ENCODE measurements at regions not wholly inside any gene's neighbourhood (a gene's known extent, or its start where the extent isn't known, plus 50 kb on each side); places are given as distances from the start of the nearest gene placed in this dataset.

DNA sequence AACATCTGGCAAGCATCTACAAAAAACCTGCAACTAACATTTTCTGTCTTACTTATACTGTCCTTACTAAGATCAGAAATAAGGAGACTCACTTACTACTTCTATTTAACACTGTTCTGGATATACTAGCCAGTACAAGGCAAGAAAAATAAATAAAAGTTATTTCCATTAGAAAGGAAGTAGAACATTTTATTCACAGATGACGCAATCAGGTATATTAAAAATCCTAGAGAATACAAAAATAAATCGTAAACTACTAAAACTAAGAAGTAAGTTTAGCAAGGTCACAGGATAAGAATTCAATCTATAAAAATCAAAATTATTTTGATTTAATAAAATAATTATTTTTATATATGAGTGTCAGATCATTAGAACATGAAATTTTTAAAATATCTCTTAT, 264.6 kb downstream of the BARHL2 start:
- ATAC-seq (ENCODE audit: poor library complexity) (no peak), DNase-seq (no peak)
- intact Hi-C loops (cut with DNase I) = no loop called here

DNA sequence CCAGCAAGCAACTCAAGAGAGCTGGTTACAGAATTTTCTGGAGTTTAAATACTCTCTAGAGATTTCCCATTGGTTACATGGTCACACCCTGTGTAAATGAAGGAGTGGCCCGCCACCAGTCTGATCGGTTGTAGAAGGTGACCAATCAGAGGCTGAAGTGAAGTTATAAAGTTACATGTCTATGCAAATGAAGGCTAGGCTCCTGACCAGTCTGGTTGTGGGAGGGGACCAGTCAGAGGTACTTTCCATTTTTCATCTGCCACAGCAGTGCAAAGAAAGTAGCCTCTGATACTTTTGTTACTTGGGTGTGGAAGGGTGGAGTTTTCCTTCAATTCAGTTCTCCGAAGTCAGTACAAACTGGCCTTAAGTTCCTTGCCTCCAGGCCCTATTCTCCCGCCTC, 273.7 kb downstream of the BARHL2 start:
- ATAC-seq (ENCODE audit: poor library complexity) = no peak
- no peak for DNase-seq
- intact Hi-C loops (cut with DNase I) = no loop called here

- DNase-seq = no peak
- ATAC-seq (ENCODE audit: poor library complexity) = no peak
- intact Hi-C loops (cut with DNase I) = no loop called here
These were observed 281.8 kb downstream of the BARHL2 start for GRCh38 chr1:90435351-90435750.

DNA sequence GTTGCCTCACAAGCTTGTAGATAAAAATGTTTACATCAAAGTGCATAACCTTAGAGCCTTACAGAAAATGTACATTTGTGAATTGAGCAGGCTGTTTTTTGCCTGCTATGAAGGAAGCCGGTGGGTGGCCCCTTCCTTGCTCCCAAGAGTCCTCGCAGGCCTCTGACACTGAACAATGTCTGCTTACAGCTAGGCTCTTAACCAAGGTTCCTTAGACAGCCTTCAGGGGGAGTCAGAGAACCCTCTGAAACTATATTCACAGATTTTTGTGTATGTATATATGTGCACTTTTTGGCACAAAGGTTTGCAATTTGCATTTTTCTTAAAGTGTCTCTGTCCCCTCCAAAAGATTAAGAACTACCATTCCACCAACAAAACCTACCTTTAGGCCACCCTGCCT, 282.6 kb downstream of the BARHL2 start:
- ATAC-seq (ENCODE audit: poor library complexity) (no peak), DNase-seq (no peak)
- intact Hi-C loops (cut with DNase I) = no loop called here

DNA sequence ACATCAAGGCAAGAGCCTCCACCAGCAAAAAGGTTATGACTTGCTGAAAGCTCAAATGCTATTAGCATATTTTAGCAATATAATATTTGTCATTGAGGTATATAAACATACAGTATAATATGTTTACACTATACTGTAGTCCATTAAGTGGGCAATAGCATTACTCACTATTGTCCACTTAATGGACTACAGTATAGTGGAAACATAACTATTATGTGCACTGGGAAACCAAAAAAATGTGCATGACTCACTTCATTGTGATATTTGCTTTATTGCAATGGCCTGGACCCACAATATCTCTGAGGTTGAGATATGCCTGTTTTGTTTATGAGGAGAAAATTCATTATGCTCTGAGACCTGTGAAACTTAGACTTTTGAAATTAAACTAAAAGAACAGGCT, 300.0 kb downstream of the BARHL2 start:
- ATAC-seq (ENCODE audit: poor library complexity) (no peak), DNase-seq (no peak)
- intact Hi-C loops (cut with DNase I) = no loop called here

DNA sequence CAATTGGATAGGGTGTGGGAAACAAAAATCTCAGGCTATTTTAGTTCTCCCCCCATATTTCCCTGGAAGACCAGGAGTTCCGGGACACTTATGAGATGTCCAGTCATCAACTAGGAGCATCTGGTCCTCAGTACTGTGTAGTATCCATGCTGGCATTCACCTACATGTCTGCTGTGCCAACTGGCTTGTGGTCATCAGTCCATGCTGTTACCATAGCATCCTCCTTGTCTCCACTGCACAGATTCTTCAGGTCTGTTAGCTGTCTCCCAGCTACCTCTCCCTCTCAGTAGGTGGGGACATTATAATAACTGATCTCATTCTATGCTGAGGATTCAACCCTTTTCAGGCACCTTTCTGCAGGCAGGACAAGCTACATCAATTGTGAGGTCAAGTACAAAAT, 302.9 kb downstream of the BARHL2 start:
- intact Hi-C loops (cut with DNase I) = no loop called here
- no peak for DNase-seq
- ATAC-seq (ENCODE audit: poor library complexity) = no peak

DNA sequence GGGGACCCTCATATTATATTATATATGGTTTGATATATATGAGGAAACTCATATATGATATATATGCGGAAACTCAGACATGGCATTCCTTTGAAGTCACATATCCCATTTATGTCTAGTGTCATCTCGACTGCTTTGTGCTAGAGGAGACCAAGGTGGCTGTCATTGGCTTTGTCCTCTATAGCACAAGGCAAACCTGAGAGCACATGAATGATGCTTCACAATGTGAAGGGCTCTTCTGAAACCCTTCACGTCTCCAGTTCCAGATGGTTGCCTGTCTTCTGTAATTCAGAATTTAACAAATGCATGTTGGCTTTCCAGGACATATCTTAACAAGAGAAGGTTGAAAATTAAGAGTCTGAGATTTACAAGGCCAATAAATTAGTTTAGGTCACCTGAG, 303.6 kb downstream of the BARHL2 start:
- DNase-seq (no peak), ATAC-seq (ENCODE audit: poor library complexity) (no peak)
- intact Hi-C loops (cut with DNase I) = no loop called here

- ATAC-seq (ENCODE audit: poor library complexity) (no peak), DNase-seq (no peak)
- intact Hi-C loops (cut with DNase I) = no loop called here
These were observed 304.5 kb downstream of the BARHL2 start for GRCh38 chr1:90412563-90412962.

DNA sequence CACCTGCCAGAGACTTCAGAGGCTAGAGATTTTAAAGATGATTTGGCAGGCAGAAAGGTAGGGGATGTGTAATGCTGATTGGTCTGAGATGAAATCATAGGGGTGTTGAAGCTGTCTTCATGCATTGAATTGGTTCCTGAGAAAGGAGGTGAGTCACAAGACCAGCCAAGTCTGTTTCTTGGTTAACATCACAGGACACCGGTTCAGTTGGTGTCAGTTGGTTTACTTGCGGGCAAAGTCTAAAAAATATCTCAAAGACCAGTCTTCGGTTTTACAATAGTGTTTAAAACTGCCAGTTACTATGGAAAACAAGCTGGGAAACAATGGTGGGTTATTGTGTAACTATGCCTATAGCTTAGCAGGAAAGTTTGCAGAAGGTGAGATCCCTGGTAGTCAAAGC, 305.9 kb downstream of the BARHL2 start:
- DNase-seq (no peak), ATAC-seq (ENCODE audit: poor library complexity) (no peak)
- intact Hi-C loops (cut with DNase I) = no loop called here

DNA sequence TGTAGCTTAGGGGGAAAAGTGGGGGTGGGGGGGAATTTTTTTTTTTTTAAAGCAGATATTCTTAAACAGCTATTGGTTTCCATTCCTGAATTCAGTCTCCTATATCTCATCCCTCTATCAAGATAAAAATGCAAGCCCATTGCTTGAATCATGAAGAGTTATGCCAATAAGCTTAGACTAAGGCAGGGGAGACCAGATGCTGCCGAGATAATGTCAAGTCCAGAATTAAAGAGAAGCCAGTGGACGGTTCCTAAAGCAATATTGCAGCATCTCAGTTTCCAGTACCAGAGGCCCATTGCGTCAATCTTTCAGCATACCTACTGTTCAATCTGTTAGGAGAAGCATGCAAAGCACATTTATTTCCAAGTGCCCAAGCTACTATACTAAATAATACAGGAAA, 309.4 kb downstream of the BARHL2 start:
- no peak for ATAC-seq (ENCODE audit: poor library complexity)

DNA sequence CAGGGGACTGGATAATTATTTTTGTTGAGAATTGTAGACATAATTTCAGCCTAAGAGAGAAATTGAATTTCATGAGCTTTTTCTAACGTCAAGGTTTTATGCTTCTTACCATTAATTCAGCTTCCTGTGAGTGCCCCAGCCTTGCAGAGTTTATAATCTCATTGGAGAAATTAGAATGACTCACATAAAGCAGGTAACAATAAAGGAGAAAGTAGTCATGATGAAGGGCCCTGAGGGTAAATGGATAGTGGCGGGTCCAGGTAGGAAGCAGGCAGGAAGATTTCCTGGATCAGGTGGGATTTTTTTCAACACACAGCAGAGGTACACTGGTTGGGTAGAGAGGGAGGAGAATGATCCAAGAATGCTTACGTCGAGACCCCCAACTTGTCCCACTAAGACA, 311.4 kb downstream of the BARHL2 start:
- ATAC-seq (ENCODE audit: poor library complexity) (no peak), DNase-seq (no peak)
- intact Hi-C loops (cut with DNase I) = no loop called here

More for the DNA sequence above, 309.4 kb downstream of the BARHL2 start:
- intact Hi-C loops (cut with DNase I) = no loop called here
- DNase-seq = no peak

GRCh38 chr1:90402893-90403849, 313.9 kb downstream of the BARHL2 start:
- DNase-seq (no peak), ATAC-seq (ENCODE audit: poor library complexity) (no peak)
- intact Hi-C loops (cut with DNase I) = no loop called here

DNA sequence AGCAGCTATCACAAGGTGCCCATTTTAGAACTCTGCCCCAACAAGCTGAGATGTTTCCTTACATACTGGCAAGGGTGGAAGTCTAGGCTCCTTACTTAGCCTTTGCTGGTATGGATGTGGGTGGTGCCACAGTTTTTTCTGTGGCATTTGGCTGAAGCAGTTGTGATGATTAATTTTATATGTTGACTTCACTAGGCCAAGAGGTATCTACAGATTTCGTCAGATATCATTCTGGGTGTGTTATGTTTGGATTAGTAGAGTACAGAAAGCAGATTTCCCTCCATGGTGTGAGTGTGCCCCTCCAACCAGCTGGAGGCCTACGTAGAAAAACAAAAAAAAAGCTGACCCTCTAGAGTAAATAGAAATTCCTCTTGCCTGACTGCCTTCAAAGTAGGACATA, 317.0 kb downstream of the BARHL2 start:
- no peak for DNase-seq
- intact Hi-C loops (cut with DNase I) = no loop called here
- no peak for ATAC-seq (ENCODE audit: poor library complexity)

- intact Hi-C loops (cut with DNase I) = no loop called here
- ATAC-seq (ENCODE audit: poor library complexity) (no peak), DNase-seq (no peak)
These were observed 320.2 kb downstream of the BARHL2 start for GRCh38 chr1:90396917-90397316.

GRCh38 chr1:90394247-90394646, 322.9 kb downstream of the BARHL2 start:
- intact Hi-C loops (cut with DNase I) = no loop called here
- ATAC-seq (ENCODE audit: poor library complexity) (no peak), DNase-seq (no peak)

DNA sequence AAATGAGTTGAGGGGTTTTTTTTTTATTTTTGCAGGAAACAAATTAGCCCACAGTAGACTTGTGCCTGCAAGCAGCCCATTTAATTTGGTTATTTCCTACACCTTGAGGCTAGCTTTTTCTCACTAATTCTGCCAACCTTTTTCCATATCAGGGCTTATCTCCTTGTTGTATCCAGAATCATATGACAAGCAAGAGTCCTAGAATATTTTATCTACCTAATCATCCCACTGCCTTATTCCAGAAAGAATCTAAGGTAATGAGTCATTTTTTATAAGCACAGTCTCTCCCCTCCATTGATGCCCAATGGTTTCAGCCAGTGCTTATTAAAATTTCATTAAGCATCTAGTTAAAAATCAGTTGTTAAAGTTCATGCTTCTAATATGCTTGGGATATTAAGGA, 324.1 kb downstream of the BARHL2 start:
- intact Hi-C loops (cut with DNase I) = no loop called here
- ATAC-seq (ENCODE audit: poor library complexity) (no peak), DNase-seq (no peak)

DNA sequence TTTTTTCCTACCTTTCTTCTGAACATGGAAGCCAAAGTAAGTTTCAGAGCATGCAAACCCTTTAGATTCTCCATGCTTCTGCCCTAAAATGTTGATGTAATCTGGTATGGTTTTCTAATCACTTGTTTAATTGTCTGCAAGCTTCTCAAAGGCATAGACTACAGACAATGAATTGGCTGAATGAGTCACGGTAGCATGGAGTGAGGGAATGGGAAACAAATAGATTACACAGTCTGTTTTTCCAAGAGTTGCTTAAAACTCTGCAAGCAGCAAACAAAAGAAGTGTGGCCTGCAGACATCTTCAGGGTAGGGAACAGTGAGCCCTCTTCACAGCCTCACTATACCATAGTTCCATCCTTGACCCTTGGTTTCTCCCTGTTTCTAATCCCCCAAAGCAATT, 326.0 kb downstream of the BARHL2 start:
- ATAC-seq (ENCODE audit: poor library complexity) (no peak), DNase-seq (no peak)
- intact Hi-C loops (cut with DNase I) = no loop called here

DNA sequence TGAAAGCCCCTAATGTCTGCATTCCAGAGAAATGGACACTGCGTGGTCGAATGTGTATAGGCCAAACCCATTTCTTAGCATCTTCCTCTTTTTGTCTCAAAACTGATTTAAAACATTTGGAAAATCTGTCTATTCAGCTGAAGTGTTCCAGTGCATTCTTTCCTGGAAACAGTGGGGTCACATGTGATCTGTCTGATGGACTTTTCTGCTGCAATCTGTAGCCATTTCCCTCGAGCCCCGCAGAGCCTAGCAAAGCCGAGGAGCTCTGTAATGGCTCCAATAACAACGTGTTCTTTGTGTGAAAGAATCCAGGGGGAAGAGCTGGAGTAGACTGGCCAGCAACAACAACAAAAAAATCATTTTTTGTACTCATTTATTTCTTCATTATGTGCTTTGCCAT, 329.3 kb downstream of the BARHL2 start:
- DNase-seq = peak; percentile 41
- peak; percentile 71 for ATAC-seq (ENCODE audit: poor library complexity)
- intact Hi-C loops (cut with DNase I) = no loop called here

GRCh38 chr1:90386899-90387720, 330.0 kb downstream of the BARHL2 start:
- intact Hi-C loops (cut with DNase I) = no loop called here
- DNase-seq = no peak
- ATAC-seq (ENCODE audit: poor library complexity) = peak; percentile 80

- no peak for DNase-seq
- ATAC-seq (ENCODE audit: poor library complexity) = no peak
- intact Hi-C loops (cut with DNase I) = no loop called here
These were observed 332.9 kb downstream of the BARHL2 start for GRCh38 chr1:90384193-90384592.

All from Right ventricle myocardium superior (tissue), 1 donor.